ENCODE measurements at regions not wholly inside any gene's neighbourhood (a gene's known extent, or its start where the extent isn't known, plus 50 kb on each side); places are given as distances from the start of the nearest gene placed in this dataset.

GRCh38 chr2:136319237-136319636, 201.3 kb upstream of the CXCR4 start:
- WGBS (ENCODE audit: missing lambda C conversion rate): 35% methylated on average over 2 of the region's 2 CpGs
- no peak for TF ChIP-seq ZNF302 (CRISPR knock-in tag; IDR thresholded peaks at IDR 0.05)
- no peak for TF ChIP-seq GATA3 (IDR thresholded peaks at IDR 0.05; ENCODE audit: borderline replicate concordance)
- TF ChIP-seq ZSCAN20 (CRISPR knock-in tag; IDR thresholded peaks at IDR 0.05): no peak
- no peak for TF ChIP-seq MAZ (IDR thresholded peaks at IDR 0.05; ENCODE audit: borderline replicate concordance, low read depth, low read length)
- no peak for TF ChIP-seq CHD4 (IDR thresholded peaks at IDR 0.05; ENCODE audit: borderline replicate concordance)
- no peak for TF ChIP-seq RFX5 (IDR thresholded peaks at IDR 0.05)
- no peak for TF ChIP-seq JUNB (IDR thresholded peaks at IDR 0.05)
- no peak for TF ChIP-seq HOXB5 (CRISPR knock-in tag; IDR thresholded peaks at IDR 0.05)
- TF ChIP-seq RNF2 (IDR thresholded peaks at IDR 0.05; ENCODE audit: borderline replicate concordance, low read depth): no peak
- TF ChIP-seq PBX3 (IDR thresholded peaks at IDR 0.05): no peak
- no peak for TF ChIP-seq HDAC2 (IDR thresholded peaks at IDR 0.05)
- no peak for TF ChIP-seq HOXB13 (CRISPR knock-in tag; IDR thresholded peaks at IDR 0.05; ENCODE audit: low read depth)
- TF ChIP-seq TP53 (CRISPR knock-in tag; IDR thresholded peaks at IDR 0.05): no peak
- TF ChIP-seq SMC3 (IDR thresholded peaks at IDR 0.05): no peak
- no peak for TF ChIP-seq BCL3 (IDR thresholded peaks at IDR 0.05)
- no peak for TF ChIP-seq PHF8 (IDR thresholded peaks at IDR 0.05; ENCODE audit: borderline replicate concordance, low read depth)
- no peak for TF ChIP-seq TFCP2L1 (CRISPR knock-in tag; IDR thresholded peaks at IDR 0.05)
- TF ChIP-seq RAD21 (conservative IDR thresholded peaks at IDR 0.05 in 1 of 2, IDR thresholded peaks at IDR 0.05 in 1 of 2): no peak
- no peak for TF ChIP-seq HEYL (CRISPR knock-in tag; IDR thresholded peaks at IDR 0.05)
- TF ChIP-seq NPAS2 (CRISPR knock-in tag; IDR thresholded peaks at IDR 0.05; ENCODE audit: borderline replicate concordance): no peak
- no peak for ATAC-seq
- no peaks in the 10 kb centered on the region for H3K9me3 ChIP-seq
- no peak for DNase-seq (ENCODE audit: low read depth in 1 of 2, low spot score in 1 of 2)
- no peaks in the 10 kb centered on the region for H3K4me1 ChIP-seq
- H3K27ac ChIP-seq: no peak overlapping the region
- ChIA-PET POLR2A (no interaction called here), CTCF (interaction anchor here (0.6 to 1.2 kb wide), 3 partner anchors 17 to 217 kb away, joined by 3 to 4 read pairs (median 3); no protein-coding TSS in a partner anchor)
- no peak overlapping the region for H3K4me2 ChIP-seq
- no peak for FAIRE-seq
- H3K4me3 ChIP-seq: no peak overlapping the region

GRCh38 chr2:136314240-136314639, 196.3 kb upstream of the CXCR4 start:
- no peak for FAIRE-seq
- no peak overlapping the region for H3K27ac ChIP-seq
- H3K4me2 ChIP-seq: no peak overlapping the region
- CTCF ChIA-PET: no interaction called here
- no peak overlapping the region for H3K4me3 ChIP-seq
- POLR2A ChIA-PET: no interaction called here
- H3K4me1 ChIP-seq: no peaks in the 10 kb centered on the region
- ATAC-seq: no peak
- no peaks in the 10 kb centered on the region for H3K9me3 ChIP-seq
- DNase-seq (ENCODE audit: low read depth in 1 of 2, low spot score in 1 of 2): no peak
- no peak for TF ChIP-seq MAFK (IDR thresholded peaks at IDR 0.05; ENCODE audit: partially characterized antibody)
- no peak for TF ChIP-seq E2F6 (IDR thresholded peaks at IDR 0.05; ENCODE audit: borderline replicate concordance, low read depth)
- TF ChIP-seq CTCF (IDR thresholded peaks at IDR 0.05): no peak
- TF ChIP-seq SREBF2 (IDR thresholded peaks at IDR 0.05): no peak
- TF ChIP-seq NPAS2 (CRISPR knock-in tag; IDR thresholded peaks at IDR 0.05; ENCODE audit: borderline replicate concordance): no peak
- no peak for TF ChIP-seq RARB (CRISPR knock-in tag; IDR thresholded peaks at IDR 0.05)
- no peak for TF ChIP-seq KDM1A (IDR thresholded peaks at IDR 0.05; ENCODE audit: low read depth)
- no peak for TF ChIP-seq EP300 (IDR thresholded peaks at IDR 0.05)
- no peak for TF ChIP-seq NR3C1 (IDR thresholded peaks at IDR 0.05)
- TF ChIP-seq POLR2A (IDR thresholded peaks at IDR 0.05; ENCODE audit: low read length): no peak
- no peak for TF ChIP-seq REST (IDR thresholded peaks at IDR 0.05)
- TF ChIP-seq BCL3 (IDR thresholded peaks at IDR 0.05): no peak
- no peak for TF ChIP-seq ESRRA (IDR thresholded peaks at IDR 0.05; ENCODE audit: borderline replicate concordance, low read length)
- TF ChIP-seq FOXS1 (CRISPR knock-in tag; IDR thresholded peaks at IDR 0.05): no peak

All from A549 (cell line).